MCF 10A (cell line): ENCODE measurements at regions not wholly inside any gene's neighbourhood (a gene's known extent, or its start where the extent isn't known, plus 50 kb on each side); places are given as distances from the start of the nearest gene placed in this dataset.
"Not testable (repeated sequence)": the region's sequence is repeated elsewhere in the genome, so short reads cannot be mapped to it uniquely, and the experiment has no call there.

Experiments
- BruUV-seq: library from RNA; stranded (reverse); fragments of 400-500 nt; replicated peaks from 2 replicates; lab custom pipeline; 2021; lab: Mats Ljungman, UMichigan
- CTCF ChIA-PET: fragments of 300-600 bp; sonication (Branson Sonifier 250); formaldehyde crosslinking; extraction: SDS; loops from one replicate; lab custom pipeline; 2021; ENCODE audit warnings: antibody characterized with exemption, inconsistent platforms; lab: Yijun Ruan, JAX
- POLR2A ChIA-PET: fragments of 300-600, 350-650 bp; sonication (Branson Sonifier 250); formaldehyde crosslinking; extraction: SDS; loops from one replicate; lab custom pipeline; 2020; ENCODE audit warnings: antibody characterized with exemption, inconsistent platforms; lab: Yijun Ruan, JAX
- DNase-seq: peaks from one replicate; pipeline ENCODE4 v3.0.0-alpha.2; 2018; ENCODE audit not compliant: unreplicated experiment
- H3K27ac Mint-ChIP-seq: one replicate; pipeline ENCODE4 v1.8.0; 2022; ENCODE audit warnings: mild to moderate bottlenecking, low read depth, mixed read lengths; ENCODE audit not compliant: unreplicated experiment
- H3K27me3 Mint-ChIP-seq: one replicate; pipeline ENCODE4 v1.8.0; 2022; ENCODE audit warnings: mixed read lengths; ENCODE audit not compliant: insufficient read depth, unreplicated experiment
- H3K36me3 Mint-ChIP-seq: one replicate; pipeline ENCODE4 v1.8.0; 2022; ENCODE audit warnings: mild to moderate bottlenecking, moderate library complexity, mixed read lengths; ENCODE audit not compliant: insufficient read depth, unreplicated experiment
- H3K4me1 Mint-ChIP-seq: one replicate; pipeline ENCODE4 v1.8.0; 2022; ENCODE audit warnings: mixed read lengths; ENCODE audit not compliant: insufficient read depth, unreplicated experiment
- H3K4me3 Mint-ChIP-seq: one replicate; pipeline ENCODE4 v1.8.0; 2022; ENCODE audit warnings: mild to moderate bottlenecking, moderate library complexity, mixed read lengths; ENCODE audit not compliant: unreplicated experiment
- H3K9me3 Mint-ChIP-seq: one replicate; pipeline ENCODE4 v1.8.0; 2022; ENCODE audit warnings: mixed read lengths; ENCODE audit not compliant: unreplicated experiment
- CTCF ChIP-seq: fragments of 200-600 bp; IDR thresholded peaks from one replicate; pipeline ENCODE4 v1.8.0; 2022; ENCODE audit warnings: antibody characterized with exemption, mild to moderate bottlenecking; ENCODE audit not compliant: unreplicated experiment
- intact Hi-C: fragments of 100-400 bp; cut with micrococcal nuclease; formaldehyde crosslinking; loops from 2 replicates; pipeline ENCODE4 v1.14.1; 2022

GRCh38 chr2:13698847-13699246 lies 933.7 kb upstream of the LRATD1 start:
- H3K27me3 Mint-ChIP-seq = no peaks in the 10 kb centered on the region
- no peak for DNase-seq
- H3K36me3 Mint-ChIP-seq = no peaks in the 10 kb centered on the region
- peaks cover 8% of the 10 kb centered on the region for H3K9me3 Mint-ChIP-seq
- no peak overlapping the region for H3K4me3 Mint-ChIP-seq
- H3K27ac Mint-ChIP-seq = no peak overlapping the region
- H3K4me1 Mint-ChIP-seq = no peaks in the 10 kb centered on the region
- intact Hi-C loops = no loop called here
- CTCF ChIA-PET = interaction anchor here (0.6 kb wide), 1 partner anchor 267 kb away, joined by 3 read pairs; no protein-coding TSS in a partner anchor
- BruUV-seq = no TSS peak
- POLR2A ChIA-PET = interaction anchor here (0.6 kb wide), 1 partner anchor 160 kb away, joined by 3 read pairs; no protein-coding TSS in a partner anchor
- no peak for TF ChIP-seq CTCF

GRCh38 chr2:13699939-13700338 lies 932.6 kb upstream of the LRATD1 start:
- DNase-seq, H3K9me3 Mint-ChIP-seq, H3K4me3 Mint-ChIP-seq, intact Hi-C loops, H3K27ac Mint-ChIP-seq, H3K4me1 Mint-ChIP-seq, POLR2A ChIA-PET, BruUV-seq, H3K36me3 Mint-ChIP-seq, H3K27me3 Mint-ChIP-seq: not testable (repeated sequence)
- CTCF ChIA-PET = interaction anchor here (0.5 kb wide), 1 partner anchor 196 kb away, joined by 3 read pairs; no protein-coding TSS in a partner anchor

- CTCF ChIA-PET = no interaction called here
- H3K27me3 Mint-ChIP-seq = no peaks in the 10 kb centered on the region
- H3K36me3 Mint-ChIP-seq = no peaks in the 10 kb centered on the region
- BruUV-seq = no TSS peak
- no peak for DNase-seq
- POLR2A ChIA-PET = no interaction called here
- no peak for TF ChIP-seq CTCF
- H3K27ac Mint-ChIP-seq = no peak overlapping the region
- H3K4me3 Mint-ChIP-seq = no peak overlapping the region
- intact Hi-C loops = no loop called here
- H3K9me3 Mint-ChIP-seq = peaks cover 6% of the 10 kb centered on the region
- H3K4me1 Mint-ChIP-seq = no peaks in the 10 kb centered on the region
Observed at GRCh38 chr2:13711154-13711553, 921.4 kb upstream of the LRATD1 start.

GRCh38 chr2:13714466-13714865 lies 918.1 kb upstream of the LRATD1 start:
- Mint-ChIP-seq H3K4me1 (no peaks in the 10 kb centered on the region), H3K4me3 (no peak overlapping the region), H3K36me3 (no peaks in the 10 kb centered on the region), H3K27ac (no peak overlapping the region), H3K9me3 (peaks cover 6% of the 10 kb centered on the region), H3K27me3 (no peaks in the 10 kb centered on the region)
- no TSS peak for BruUV-seq
- ChIA-PET CTCF (no interaction called here), POLR2A (no interaction called here)
- DNase-seq = no peak
- TF ChIP-seq CTCF = no peak
- intact Hi-C loops = no loop called here

- no peak for TF ChIP-seq CTCF
- H3K4me1 Mint-ChIP-seq = no peaks in the 10 kb centered on the region
- H3K27ac Mint-ChIP-seq = no peak overlapping the region
- no peaks in the 10 kb centered on the region for H3K27me3 Mint-ChIP-seq
- no peak overlapping the region for H3K4me3 Mint-ChIP-seq
- DNase-seq = no peak
- no peaks in the 10 kb centered on the region for H3K36me3 Mint-ChIP-seq
- intact Hi-C loops = no loop called here
- BruUV-seq = no TSS peak
- ChIA-PET CTCF (no interaction called here), POLR2A (no interaction called here)
- H3K9me3 Mint-ChIP-seq = no peaks in the 10 kb centered on the region
Observed at GRCh38 chr2:13725945-13726344, 906.6 kb upstream of the LRATD1 start.
